ENCODE measurements at regions not wholly inside any gene's neighbourhood (a gene's known extent, or its start where the extent isn't known, plus 50 kb on each side); places are given as distances from the start of the nearest gene placed in this dataset.

- no peak for TF ChIP-seq RAD21 (IDR thresholded peaks at IDR 0.05; ENCODE audit: low read depth)
- TF ChIP-seq NFIC (IDR thresholded peaks at IDR 0.05): no peak
- TF ChIP-seq TAF1 (IDR thresholded peaks at IDR 0.05; ENCODE audit: low read depth): no peak
- TF ChIP-seq FOXM1 (IDR thresholded peaks at IDR 0.05; ENCODE audit: borderline replicate concordance, low read depth): no peak
- TF ChIP-seq TCF12 (IDR thresholded peaks at IDR 0.05; ENCODE audit: low read depth): no peak
- no peak for TF ChIP-seq YY1 (IDR thresholded peaks at IDR 0.05; ENCODE audit: low read depth)
- TF ChIP-seq MAX (IDR thresholded peaks at IDR 0.05): no peak
- TF ChIP-seq, protein P1, sequence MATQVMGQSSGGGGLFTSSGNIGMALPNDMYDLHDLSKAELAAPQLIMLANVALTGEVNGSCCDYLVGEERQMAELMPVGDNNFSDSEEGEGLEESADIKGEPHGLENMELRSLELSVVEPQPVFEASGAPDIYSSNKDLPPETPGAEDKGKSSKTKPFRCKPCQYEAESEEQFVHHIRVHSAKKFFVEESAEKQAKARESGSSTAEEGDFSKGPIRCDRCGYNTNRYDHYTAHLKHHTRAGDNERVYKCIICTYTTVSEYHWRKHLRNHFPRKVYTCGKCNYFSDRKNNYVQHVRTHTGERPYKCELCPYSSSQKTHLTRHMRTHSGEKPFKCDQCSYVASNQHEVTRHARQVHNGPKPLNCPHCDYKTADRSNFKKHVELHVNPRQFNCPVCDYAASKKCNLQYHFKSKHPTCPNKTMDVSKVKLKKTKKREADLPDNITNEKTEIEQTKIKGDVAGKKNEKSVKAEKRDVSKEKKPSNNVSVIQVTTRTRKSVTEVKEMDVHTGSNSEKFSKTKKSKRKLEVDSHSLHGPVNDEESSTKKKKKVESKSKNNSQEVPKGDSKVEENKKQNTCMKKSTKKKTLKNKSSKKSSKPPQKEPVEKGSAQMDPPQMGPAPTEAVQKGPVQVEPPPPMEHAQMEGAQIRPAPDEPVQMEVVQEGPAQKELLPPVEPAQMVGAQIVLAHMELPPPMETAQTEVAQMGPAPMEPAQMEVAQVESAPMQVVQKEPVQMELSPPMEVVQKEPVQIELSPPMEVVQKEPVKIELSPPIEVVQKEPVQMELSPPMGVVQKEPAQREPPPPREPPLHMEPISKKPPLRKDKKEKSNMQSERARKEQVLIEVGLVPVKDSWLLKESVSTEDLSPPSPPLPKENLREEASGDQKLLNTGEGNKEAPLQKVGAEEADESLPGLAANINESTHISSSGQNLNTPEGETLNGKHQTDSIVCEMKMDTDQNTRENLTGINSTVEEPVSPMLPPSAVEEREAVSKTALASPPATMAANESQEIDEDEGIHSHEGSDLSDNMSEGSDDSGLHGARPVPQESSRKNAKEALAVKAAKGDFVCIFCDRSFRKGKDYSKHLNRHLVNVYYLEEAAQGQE (IDR thresholded peaks at IDR 0.05; ENCODE audit: low read depth): no peak
- no peak for TF ChIP-seq CREB1 (IDR thresholded peaks at IDR 0.05; ENCODE audit: low read depth)
- TF ChIP-seq EGR1 (IDR thresholded peaks at IDR 0.05): no peak
- TF ChIP-seq USF1 (IDR thresholded peaks at IDR 0.05): no peak
- no peak for TF ChIP-seq ZBTB7A (IDR thresholded peaks at IDR 0.05; ENCODE audit: low read depth)
- TF ChIP-seq EP300 (IDR thresholded peaks at IDR 0.05; ENCODE audit: borderline replicate concordance): no peak
- no peak for TF ChIP-seq CEBPB (IDR thresholded peaks at IDR 0.05)
- TF ChIP-seq TEAD4 (IDR thresholded peaks at IDR 0.05): no peak
Measured at GRCh38 chr6:132131351-132131750, 180.2 kb upstream of the CCN2 start.

DNA sequence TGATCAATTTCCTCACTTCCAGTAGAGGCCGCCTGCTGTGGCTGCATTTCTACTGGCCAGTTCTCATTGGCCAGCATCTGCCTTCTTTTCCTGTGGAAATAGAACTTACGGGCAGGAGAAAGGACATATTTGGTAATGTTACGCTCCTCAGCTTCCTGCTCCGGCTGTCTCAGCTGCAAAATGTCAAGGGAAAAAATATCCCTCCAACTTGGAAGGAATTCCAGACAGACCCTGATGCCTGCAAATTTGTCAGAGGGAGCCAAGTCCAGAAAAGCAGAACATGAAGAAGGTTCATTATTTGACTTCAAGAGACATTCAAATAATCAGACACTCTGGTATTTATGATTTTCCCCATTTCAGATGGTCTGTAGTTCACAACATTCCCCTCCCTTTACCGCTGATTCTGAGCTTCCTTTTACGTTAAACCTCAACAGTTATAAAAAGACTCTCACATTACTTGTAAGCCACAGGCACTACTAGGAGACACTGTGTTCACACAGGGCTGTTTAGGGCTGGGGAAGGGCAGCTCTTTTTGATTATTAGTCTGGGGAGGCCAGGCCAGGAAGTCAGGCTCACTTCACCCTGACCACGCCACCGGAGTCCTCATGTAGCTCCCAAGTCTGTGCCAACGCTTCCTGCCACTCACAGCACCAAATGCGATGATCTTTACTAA is 179.6 kb upstream of the CCN2 start:
- TF ChIP-seq, protein P1 (IDR thresholded peaks at IDR 0.05; ENCODE audit: low read depth): no peak
- no peak for TF ChIP-seq YY1 (IDR thresholded peaks at IDR 0.05; ENCODE audit: low read depth)
- TF ChIP-seq FOXM1 (IDR thresholded peaks at IDR 0.05; ENCODE audit: borderline replicate concordance, low read depth): no peak
- no peak for TF ChIP-seq TEAD4 (IDR thresholded peaks at IDR 0.05)
- TF ChIP-seq TAF1 (IDR thresholded peaks at IDR 0.05; ENCODE audit: low read depth): no peak

- TF ChIP-seq, protein P1 (IDR thresholded peaks at IDR 0.05; ENCODE audit: low read depth): no peak
- TF ChIP-seq NFIC (IDR thresholded peaks at IDR 0.05) (no peak), MAX (IDR thresholded peaks at IDR 0.05) (no peak), EGR1 (IDR thresholded peaks at IDR 0.05) (no peak), YY1 (IDR thresholded peaks at IDR 0.05; ENCODE audit: low read depth) (no peak), ZBTB7A (IDR thresholded peaks at IDR 0.05; ENCODE audit: low read depth) (no peak), USF1 (IDR thresholded peaks at IDR 0.05) (no peak), CEBPB (IDR thresholded peaks at IDR 0.05) (no peak), TAF1 (IDR thresholded peaks at IDR 0.05; ENCODE audit: low read depth) (no peak), TCF12 (IDR thresholded peaks at IDR 0.05; ENCODE audit: low read depth) (no peak), CREB1 (IDR thresholded peaks at IDR 0.05; ENCODE audit: low read depth) (no peak), RAD21 (IDR thresholded peaks at IDR 0.05; ENCODE audit: low read depth) (no peak), TEAD4 (IDR thresholded peaks at IDR 0.05) (no peak), FOXM1 (IDR thresholded peaks at IDR 0.05; ENCODE audit: borderline replicate concordance, low read depth) (no peak), EP300 (IDR thresholded peaks at IDR 0.05; ENCODE audit: borderline replicate concordance) (no peak)
Measured at GRCh38 chr6:132128424-132128823, 177.3 kb upstream of the CCN2 start.

GRCh38 chr6:132126150-132126549 is 175.0 kb upstream of the CCN2 start:
- TF ChIP-seq NFIC (IDR thresholded peaks at IDR 0.05) (no peak), FOXM1 (IDR thresholded peaks at IDR 0.05; ENCODE audit: borderline replicate concordance, low read depth) (no peak), MAX (IDR thresholded peaks at IDR 0.05) (no peak), ZBTB7A (IDR thresholded peaks at IDR 0.05; ENCODE audit: low read depth) (no peak), EP300 (IDR thresholded peaks at IDR 0.05; ENCODE audit: borderline replicate concordance) (no peak), TEAD4 (IDR thresholded peaks at IDR 0.05) (no peak), YY1 (IDR thresholded peaks at IDR 0.05; ENCODE audit: low read depth) (no peak), EGR1 (IDR thresholded peaks at IDR 0.05) (no peak), USF1 (IDR thresholded peaks at IDR 0.05) (no peak), RAD21 (IDR thresholded peaks at IDR 0.05; ENCODE audit: low read depth) (no peak)
- TF ChIP-seq, protein P1 (IDR thresholded peaks at IDR 0.05; ENCODE audit: low read depth): no peak

All from Ishikawa (cell line).